NCI-H524 (cell line): ENCODE measurements at regions not wholly inside any gene's neighbourhood (a gene's known extent, or its start where the extent isn't known, plus 50 kb on each side); places are given as distances from the start of the nearest gene placed in this dataset.
A peak's percentile ranks its signal among the peaks of the same experiment; 100 is the strongest.

Experiments
- DNase-seq, 2 experiments: peaks; one replicate each; lab custom pipeline; 2025; lab: John Stamatoyannopoulos, UW

GRCh38 chr6:71527886-71528285 lies 239.3 kb downstream of the OGFRL1 start:
- DNase-seq: no peak

- no peak for DNase-seq
Measured at GRCh38 chr6:71529026-71529425, 240.4 kb downstream of the OGFRL1 start.

- no peak for DNase-seq
Measured at GRCh38 chr6:71529769-71530168, 241.2 kb downstream of the OGFRL1 start.

- DNase-seq: no peak
Measured at GRCh38 chr6:71531006-71531405, 242.4 kb downstream of the OGFRL1 start.

GRCh38 chr6:71531841-71532240 lies 243.2 kb downstream of the OGFRL1 start:
- DNase-seq: no peak

GRCh38 chr6:71533939-71534379 lies 245.3 kb downstream of the OGFRL1 start:
- peak in 1 of 2 experiments; percentile 26 for DNase-seq

- no peak for DNase-seq
Measured at GRCh38 chr6:71534921-71535320, 246.3 kb downstream of the OGFRL1 start.

GRCh38 chr6:71537717-71538116 lies 249.1 kb downstream of the OGFRL1 start:
- no peak for DNase-seq

GRCh38 chr6:71544028-71544427 lies 255.4 kb downstream of the OGFRL1 start:
- no peak for DNase-seq

- no peak for DNase-seq
Measured at GRCh38 chr6:71544906-71545305, 256.3 kb downstream of the OGFRL1 start.

GRCh38 chr6:71545905-71546304 lies 257.3 kb downstream of the OGFRL1 start:
- DNase-seq: no peak

GRCh38 chr6:71551798-71552197 lies 263.2 kb downstream of the OGFRL1 start:
- no peak for DNase-seq

GRCh38 chr6:71556141-71556540 lies 267.5 kb downstream of the OGFRL1 start:
- DNase-seq: no peak

- no peak for DNase-seq
Measured at GRCh38 chr6:71558974-71559373, 270.4 kb downstream of the OGFRL1 start.

- no peak for DNase-seq
Measured at GRCh38 chr6:71567562-71567961, 279.0 kb downstream of the OGFRL1 start.

GRCh38 chr6:71577766-71578165 lies 289.2 kb downstream of the OGFRL1 start:
- no peak for DNase-seq

- DNase-seq: no peak
Measured at GRCh38 chr6:71579902-71580301, 291.3 kb downstream of the OGFRL1 start.

GRCh38 chr6:71582820-71583219 lies 294.2 kb downstream of the OGFRL1 start:
- DNase-seq: no peak

- DNase-seq: no peak
Measured at GRCh38 chr6:71584712-71585436, 296.3 kb downstream of the OGFRL1 start.

GRCh38 chr6:71585472-71585871 lies 296.9 kb downstream of the OGFRL1 start:
- no peak for DNase-seq

GRCh38 chr6:71588490-71588889 lies 297.9 kb upstream of the RIMS1 start:
- no peak for DNase-seq

- no peak for DNase-seq
Measured at GRCh38 chr6:71589254-71589653, 297.1 kb upstream of the RIMS1 start.

GRCh38 chr6:71592643-71593042 lies 293.7 kb upstream of the RIMS1 start:
- no peak for DNase-seq

- no peak for DNase-seq
Measured at GRCh38 chr6:71599359-71599758, 287.0 kb upstream of the RIMS1 start.
